GM21390 (cell line): ENCODE measurements at regions not wholly inside any gene's neighbourhood (a gene's known extent, or its start where the extent isn't known, plus 50 kb on each side); places are given as distances from the start of the nearest gene placed in this dataset.

ENCODE experiments used
- ATAC-seq: cut with Tn5 transposase; IDR thresholded peaks from one replicate; pipeline ENCODE4 v1.9.1; 2021; ENCODE audit not compliant: unreplicated experiment

GRCh38 chr4:124483048-124483906, 229.3 kb downstream of the ANKRD50 start:
- no peak for ATAC-seq

- ATAC-seq: no peak
Observed at GRCh38 chr4:124484008-124484407, 228.5 kb downstream of the ANKRD50 start.

GRCh38 chr4:124484940-124485339, 227.6 kb downstream of the ANKRD50 start:
- no peak for ATAC-seq

- ATAC-seq: no peak
Observed at GRCh38 chr4:124486423-124486822, 226.1 kb downstream of the ANKRD50 start.

GRCh38 chr4:124487651-124488050, 224.9 kb downstream of the ANKRD50 start:
- ATAC-seq: no peak

- ATAC-seq: no peak
Observed at GRCh38 chr4:124491361-124492145, 221.0 kb downstream of the ANKRD50 start.

- ATAC-seq: no peak
Observed at GRCh38 chr4:124499261-124499660, 213.3 kb downstream of the ANKRD50 start.

- no peak for ATAC-seq
Observed at GRCh38 chr4:124501576-124501975, 211.0 kb downstream of the ANKRD50 start.

GRCh38 chr4:124504431-124504830, 208.1 kb downstream of the ANKRD50 start:
- no peak for ATAC-seq

GRCh38 chr4:124505211-124505610, 207.3 kb downstream of the ANKRD50 start:
- no peak for ATAC-seq

GRCh38 chr4:124509151-124509550, 203.4 kb downstream of the ANKRD50 start:
- ATAC-seq: no peak

- ATAC-seq: no peak
Observed at GRCh38 chr4:124514588-124514987, 197.9 kb downstream of the ANKRD50 start.

GRCh38 chr4:124515591-124515990, 196.9 kb downstream of the ANKRD50 start:
- ATAC-seq: no peak

GRCh38 chr4:124519196-124519595, 193.3 kb downstream of the ANKRD50 start:
- ATAC-seq: no peak

- ATAC-seq: no peak
Observed at GRCh38 chr4:124523816-124524215, 188.7 kb downstream of the ANKRD50 start.

- ATAC-seq: no peak
Observed at GRCh38 chr4:124525524-124525923, 187.0 kb downstream of the ANKRD50 start.

- no peak for ATAC-seq
Observed at GRCh38 chr4:124526331-124526730, 186.2 kb downstream of the ANKRD50 start.

GRCh38 chr4:124526769-124527168, 185.8 kb downstream of the ANKRD50 start:
- ATAC-seq: no peak

- ATAC-seq: no peak
Observed at GRCh38 chr4:124527364-124527763, 185.2 kb downstream of the ANKRD50 start.

- ATAC-seq: no peak
Observed at GRCh38 chr4:124529131-124529530, 183.4 kb downstream of the ANKRD50 start.

GRCh38 chr4:124530464-124531077, 182.0 kb downstream of the ANKRD50 start:
- ATAC-seq: no peak

- no peak for ATAC-seq
Observed at GRCh38 chr4:124534131-124534530, 178.4 kb downstream of the ANKRD50 start.
